ENCODE measurements at regions not wholly inside any gene's neighbourhood (a gene's known extent, or its start where the extent isn't known, plus 50 kb on each side); places are given as distances from the start of the nearest gene placed in this dataset.

GRCh38 chr11:11004069-11004468 lies 146.2 kb upstream of the ZBED5 start:
- WGBS (ENCODE audit: insufficient coverage) = no CpG with 5 or more reads among the region's 1 CpG
- ChIA-PET CTCF (interaction anchor here (1.8 kb wide), 1 partner anchor 9 kb away, joined by 3 read pairs; no protein-coding TSS in a partner anchor), POLR2A (no interaction called here)
- Histone ChIP-seq H3K9me3 (ENCODE audit: control extremely low read depth in 1 of 5, control insufficient read depth in 4 of 5, insufficient read depth in 2 of 5, low read depth in 1 of 5, low read length in 4 of 5) (peaks cover 0 to 3% (median 0%) of the 10 kb centered on the region in 5 experiments), H3K36me3 (ENCODE audit: control insufficient read depth in 4 of 4, insufficient read depth in 4 of 4, low read length in 3 of 4) (no peaks in the 10 kb centered on the region), H3K27me3 (replicated peaks in 2 of 5; ENCODE audit: control insufficient read depth in 4 of 5, insufficient read depth in 5 of 5, low read length in 4 of 5) (peaks cover 0 to 3% (median 0%) of the 10 kb centered on the region in 5 experiments), H3K4me1 (ENCODE audit: control extremely low read depth in 1 of 4, control insufficient read depth in 4 of 4, insufficient read depth in 4 of 4, low read length in 3 of 4) (peaks cover 0 to 4% (median 0%) of the 10 kb centered on the region in 4 experiments), H3K27ac (ENCODE audit: insufficient read depth in 1 of 2, low read depth in 1 of 2, low read length in 2 of 2, poor library complexity in 1 of 2, severe bottlenecking in 2 of 2) (no peak overlapping the region), H3K4me3 (ENCODE audit: control insufficient read depth in 1 of 7, extremely low read depth in 1 of 7, insufficient read depth in 4 of 7, low read depth in 2 of 7, low read length in 6 of 7) (no peak overlapping the region)
- no peak for DNase-seq

DNA sequence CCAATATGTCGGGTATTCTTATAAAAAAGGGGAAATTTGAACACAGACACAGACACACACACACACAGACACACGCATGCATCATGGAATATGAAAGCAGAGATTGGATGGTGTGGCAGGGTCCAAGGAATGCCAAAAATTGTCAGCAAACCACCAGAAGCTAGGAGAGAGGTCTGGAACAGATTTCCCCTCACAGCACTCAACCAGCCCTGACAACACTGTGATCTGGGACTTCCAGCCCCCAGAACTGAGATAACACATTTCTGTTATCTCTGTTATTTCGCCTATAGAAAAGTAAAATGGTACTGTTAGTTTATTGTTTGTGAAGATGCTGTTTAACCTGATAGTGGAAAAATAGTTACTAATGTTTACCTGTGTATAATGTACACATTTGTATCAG lies 145.4 kb upstream of the ZBED5 start:
- CTCF ChIA-PET = interaction anchor here (0.6 to 1.8 kb wide), 3 partner anchors 8 to 211 kb away, joined by 3 to 4 read pairs (median 3); no protein-coding TSS in a partner anchor
- no CpG with 5 or more reads among the region's 3 CpGs for WGBS (ENCODE audit: insufficient coverage)
- POLR2A ChIA-PET = no interaction called here

GRCh38 chr11:11000579-11001283 lies 142.9 kb upstream of the ZBED5 start:
- 92% methylated on average over 2 of the region's 7 CpGs for WGBS (ENCODE audit: insufficient coverage)
- Histone ChIP-seq H3K36me3 (ENCODE audit: control insufficient read depth in 4 of 4, insufficient read depth in 4 of 4, low read length in 3 of 4) (no peaks in the 10 kb centered on the region), H3K4me1 (ENCODE audit: control extremely low read depth in 1 of 4, control insufficient read depth in 4 of 4, insufficient read depth in 4 of 4, low read length in 3 of 4) (peaks cover 0 to 4% (median 0%) of the 10 kb centered on the region in 4 experiments), H3K27ac (ENCODE audit: insufficient read depth in 1 of 2, low read depth in 1 of 2, low read length in 2 of 2, poor library complexity in 1 of 2, severe bottlenecking in 2 of 2) (no peak overlapping the region), H3K9me3 (ENCODE audit: control extremely low read depth in 1 of 5, control insufficient read depth in 4 of 5, insufficient read depth in 2 of 5, low read depth in 1 of 5, low read length in 4 of 5) (peaks cover 0 to 2% (median 0%) of the 10 kb centered on the region in 5 experiments), H3K27me3 (replicated peaks in 2 of 5; ENCODE audit: control insufficient read depth in 4 of 5, insufficient read depth in 5 of 5, low read length in 4 of 5) (no peaks in the 10 kb centered on the region), H3K4me3 (ENCODE audit: control insufficient read depth in 1 of 7, extremely low read depth in 1 of 7, insufficient read depth in 4 of 7, low read depth in 2 of 7, low read length in 6 of 7) (no peak overlapping the region)
- DNase-seq = no peak
- CTCF ChIA-PET = interaction anchor here (0.6 to 1.7 kb wide), 3 partner anchors 7 to 858 kb away, joined by 3 to 6 read pairs (median 3); no protein-coding TSS in a partner anchor
- POLR2A ChIA-PET = no interaction called here

More for the DNA sequence above, 145.4 kb upstream of the ZBED5 start:
- no peak for DNase-seq
- H3K27me3 ChIP-seq (replicated peaks in 2 of 5; ENCODE audit: control insufficient read depth in 4 of 5, insufficient read depth in 5 of 5, low read length in 4 of 5) = peaks cover 0 to 2% (median 0%) of the 10 kb centered on the region in 5 experiments
- peaks cover 0 to 4% (median 0%) of the 10 kb centered on the region in 4 experiments for H3K4me1 ChIP-seq (ENCODE audit: control extremely low read depth in 1 of 4, control insufficient read depth in 4 of 4, insufficient read depth in 4 of 4, low read length in 3 of 4)
- no peaks in the 10 kb centered on the region for H3K36me3 ChIP-seq (ENCODE audit: control insufficient read depth in 4 of 4, insufficient read depth in 4 of 4, low read length in 3 of 4)
- no peak overlapping the region for H3K27ac ChIP-seq (ENCODE audit: insufficient read depth in 1 of 2, low read depth in 1 of 2, low read length in 2 of 2, poor library complexity in 1 of 2, severe bottlenecking in 2 of 2)
- no peak overlapping the region for H3K4me3 ChIP-seq (ENCODE audit: control insufficient read depth in 1 of 7, extremely low read depth in 1 of 7, insufficient read depth in 4 of 7, low read depth in 2 of 7, low read length in 6 of 7)
- H3K9me3 ChIP-seq (ENCODE audit: control extremely low read depth in 1 of 5, control insufficient read depth in 4 of 5, insufficient read depth in 2 of 5, low read depth in 1 of 5, low read length in 4 of 5) = peaks cover 0 to 3% (median 0%) of the 10 kb centered on the region in 5 experiments

GRCh38 chr11:10998674-10999073 lies 140.8 kb upstream of the ZBED5 start:
- no peaks in the 10 kb centered on the region for H3K36me3 ChIP-seq (ENCODE audit: control insufficient read depth in 4 of 4, insufficient read depth in 4 of 4, low read length in 3 of 4)
- H3K27ac ChIP-seq (ENCODE audit: insufficient read depth in 1 of 2, low read depth in 1 of 2, low read length in 2 of 2, poor library complexity in 1 of 2, severe bottlenecking in 2 of 2) = no peak overlapping the region
- CTCF ChIA-PET = no interaction called here
- 98% methylated on average over 3 of the region's 5 CpGs for WGBS (ENCODE audit: insufficient coverage)
- H3K4me3 ChIP-seq (ENCODE audit: control insufficient read depth in 1 of 7, extremely low read depth in 1 of 7, insufficient read depth in 4 of 7, low read depth in 2 of 7, low read length in 6 of 7) = no peak overlapping the region
- DNase-seq = no peak
- H3K9me3 ChIP-seq (ENCODE audit: control extremely low read depth in 1 of 5, control insufficient read depth in 4 of 5, insufficient read depth in 2 of 5, low read depth in 1 of 5, low read length in 4 of 5) = peaks cover 0 to 7% (median under 1%) of the 10 kb centered on the region in 5 experiments
- no peaks in the 10 kb centered on the region for H3K27me3 ChIP-seq (replicated peaks in 2 of 5; ENCODE audit: control insufficient read depth in 4 of 5, insufficient read depth in 5 of 5, low read length in 4 of 5)
- peaks cover 0 to 4% (median 0%) of the 10 kb centered on the region in 4 experiments for H3K4me1 ChIP-seq (ENCODE audit: control extremely low read depth in 1 of 4, control insufficient read depth in 4 of 4, insufficient read depth in 4 of 4, low read length in 3 of 4)
- POLR2A ChIA-PET = no interaction called here

GRCh38 chr11:10996678-10997077 lies 138.8 kb upstream of the ZBED5 start:
- Histone ChIP-seq H3K9me3 (ENCODE audit: control extremely low read depth in 1 of 5, control insufficient read depth in 4 of 5, insufficient read depth in 2 of 5, low read depth in 1 of 5, low read length in 4 of 5) (peaks cover 0 to 10% (median 4%) of the 10 kb centered on the region in 5 experiments), H3K27ac (ENCODE audit: insufficient read depth in 1 of 2, low read depth in 1 of 2, low read length in 2 of 2, poor library complexity in 1 of 2, severe bottlenecking in 2 of 2) (no peak overlapping the region), H3K36me3 (ENCODE audit: control insufficient read depth in 4 of 4, insufficient read depth in 4 of 4, low read length in 3 of 4) (no peaks in the 10 kb centered on the region), H3K27me3 (replicated peaks in 2 of 5; ENCODE audit: control insufficient read depth in 4 of 5, insufficient read depth in 5 of 5, low read length in 4 of 5) (no peaks in the 10 kb centered on the region), H3K4me1 (ENCODE audit: control extremely low read depth in 1 of 4, control insufficient read depth in 4 of 4, insufficient read depth in 4 of 4, low read length in 3 of 4) (peaks cover 0 to 4% (median 0%) of the 10 kb centered on the region in 4 experiments), H3K4me3 (ENCODE audit: control insufficient read depth in 1 of 7, extremely low read depth in 1 of 7, insufficient read depth in 4 of 7, low read depth in 2 of 7, low read length in 6 of 7) (no peak overlapping the region)
- CTCF ChIA-PET = interaction anchor here (1.0 kb wide), 1 partner anchor 13 kb away, joined by 3 read pairs; no protein-coding TSS in a partner anchor
- 43% methylated on average over 1 of the region's 1 CpG for WGBS (ENCODE audit: insufficient coverage)
- POLR2A ChIA-PET = no interaction called here
- no peak for DNase-seq

GRCh38 chr11:10993640-10994039 lies 135.8 kb upstream of the ZBED5 start:
- Histone ChIP-seq H3K27ac (ENCODE audit: insufficient read depth in 1 of 2, low read depth in 1 of 2, low read length in 2 of 2, poor library complexity in 1 of 2, severe bottlenecking in 2 of 2) (no peak overlapping the region), H3K9me3 (ENCODE audit: control extremely low read depth in 1 of 5, control insufficient read depth in 4 of 5, insufficient read depth in 2 of 5, low read depth in 1 of 5, low read length in 4 of 5) (peaks cover 0 to 10% (median 4%) of the 10 kb centered on the region in 5 experiments), H3K4me3 (ENCODE audit: control insufficient read depth in 1 of 7, extremely low read depth in 1 of 7, insufficient read depth in 4 of 7, low read depth in 2 of 7, low read length in 6 of 7) (no peak overlapping the region), H3K4me1 (ENCODE audit: control extremely low read depth in 1 of 4, control insufficient read depth in 4 of 4, insufficient read depth in 4 of 4, low read length in 3 of 4) (peaks cover 0 to 18% (median 13%) of the 10 kb centered on the region in 4 experiments), H3K36me3 (ENCODE audit: control insufficient read depth in 4 of 4, insufficient read depth in 4 of 4, low read length in 3 of 4) (no peaks in the 10 kb centered on the region), H3K27me3 (replicated peaks in 2 of 5; ENCODE audit: control insufficient read depth in 4 of 5, insufficient read depth in 5 of 5, low read length in 4 of 5) (no peaks in the 10 kb centered on the region)
- WGBS (ENCODE audit: insufficient coverage) = 87% methylated on average over 3 of the region's 5 CpGs
- no peak for DNase-seq
- ChIA-PET POLR2A (no interaction called here), CTCF (no interaction called here)

DNA sequence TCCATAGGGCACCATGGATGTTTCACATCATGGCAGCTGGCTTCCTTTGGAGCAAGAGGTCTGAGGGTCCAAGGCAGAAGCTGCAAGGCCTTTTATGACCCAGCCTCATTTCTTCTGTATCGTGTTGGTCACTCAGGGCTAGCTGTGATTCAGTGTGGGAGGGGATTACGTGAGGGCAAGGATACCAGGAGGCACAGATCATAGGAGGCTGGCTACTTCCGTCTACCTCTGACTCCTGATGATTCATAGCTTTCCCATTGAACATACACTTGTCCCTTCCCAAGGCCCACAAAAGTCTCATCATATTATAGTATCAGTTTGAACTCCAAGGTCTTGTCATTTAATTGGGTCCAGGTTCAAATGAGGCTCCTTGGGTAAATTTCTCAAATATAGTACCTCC lies 135.3 kb upstream of the ZBED5 start:
- ChIA-PET CTCF (interaction anchor here (1.2 kb wide), 1 partner anchor 9 kb away, joined by 3 read pairs; no protein-coding TSS in a partner anchor), POLR2A (no interaction called here)
- Histone ChIP-seq H3K4me3 (ENCODE audit: control insufficient read depth in 1 of 7, extremely low read depth in 1 of 7, insufficient read depth in 4 of 7, low read depth in 2 of 7, low read length in 6 of 7) (no peak overlapping the region), H3K36me3 (ENCODE audit: control insufficient read depth in 4 of 4, insufficient read depth in 4 of 4, low read length in 3 of 4) (no peaks in the 10 kb centered on the region), H3K4me1 (ENCODE audit: control extremely low read depth in 1 of 4, control insufficient read depth in 4 of 4, insufficient read depth in 4 of 4, low read length in 3 of 4) (peaks cover 0 to 18% (median 13%) of the 10 kb centered on the region in 4 experiments), H3K27ac (ENCODE audit: insufficient read depth in 1 of 2, low read depth in 1 of 2, low read length in 2 of 2, poor library complexity in 1 of 2, severe bottlenecking in 2 of 2) (no peak overlapping the region), H3K27me3 (replicated peaks in 2 of 5; ENCODE audit: control insufficient read depth in 4 of 5, insufficient read depth in 5 of 5, low read length in 4 of 5) (no peaks in the 10 kb centered on the region), H3K9me3 (ENCODE audit: control extremely low read depth in 1 of 5, control insufficient read depth in 4 of 5, insufficient read depth in 2 of 5, low read depth in 1 of 5, low read length in 4 of 5) (peaks cover 0 to 10% (median 4%) of the 10 kb centered on the region in 5 experiments)
- DNase-seq = no peak
- WGBS (ENCODE audit: insufficient coverage) = 0% methylated on average over 1 of the region's 3 CpGs

Data from common myeloid progenitor, CD34-positive (primary cell).